ENCODE measurements at regions not wholly inside any gene's neighbourhood (a gene's known extent, or its start where the extent isn't known, plus 50 kb on each side); places are given as distances from the start of the nearest gene placed in this dataset.

- intact Hi-C loops (cut with micrococcal nuclease) = no loop called here
- H3K9me3 Mint-ChIP-seq (ENCODE audit: insufficient read depth) = peaks cover 3% of the 10 kb centered on the region
- no peaks in the 10 kb centered on the region for H3K27me3 Mint-ChIP-seq
- no CpG with 5 or more reads among the region's 1 CpG for WGBS (ENCODE audit: insufficient coverage)
- no peaks in the 10 kb centered on the region for H3K4me1 ChIP-seq (ENCODE audit: control insufficient read depth in 2 of 2, insufficient read depth in 2 of 2, low read length in 2 of 2)
- DNase-seq = no peak
- H3K79me2 ChIP-seq (ENCODE audit: control insufficient read depth, insufficient read depth, low read length) = no peaks in the 10 kb centered on the region
- no peak overlapping the region for H3K9ac ChIP-seq (ENCODE audit: low read length)
- ATAC-seq (ENCODE audit: low read depth) = no peak
- no peak overlapping the region for H3K27ac Mint-ChIP-seq
- no peak overlapping the region for H3K4me3 ChIP-seq (ENCODE audit: control extremely low read depth in 1 of 5, extremely low read depth in 1 of 5, insufficient read depth in 1 of 5, low read depth in 2 of 5, low read length in 4 of 5)
- no peaks in the 10 kb centered on the region for H3K27me3 ChIP-seq (replicated peaks in 1 of 4; ENCODE audit: control extremely low read depth in 1 of 4, control insufficient read depth in 3 of 4, insufficient read depth in 4 of 4, low read length in 3 of 4)
- no peaks in the 10 kb centered on the region for H3K4me1 Mint-ChIP-seq
- H3K27ac ChIP-seq (ENCODE audit: low read length in 2 of 2) = no peak overlapping the region
- no peak overlapping the region for H3K4me2 ChIP-seq (replicated peaks; ENCODE audit: low read depth, low read length, poor library complexity, severe bottlenecking)
- CTCF ChIA-PET = no interaction called here
- H3K9me3 ChIP-seq (ENCODE audit: control extremely low read depth in 1 of 3, control insufficient read depth in 2 of 3, insufficient read depth in 1 of 3, low read length in 2 of 3) = peaks cover 0 to 12% (median 0%) of the 10 kb centered on the region in 3 donors
- no peak for TF ChIP-seq EZH2 (IDR thresholded peaks at IDR 0.05; ENCODE audit: borderline replicate concordance, insufficient read depth, low read depth, low read length, poor library complexity, severe bottlenecking)
- TF ChIP-seq, protein P1, sequence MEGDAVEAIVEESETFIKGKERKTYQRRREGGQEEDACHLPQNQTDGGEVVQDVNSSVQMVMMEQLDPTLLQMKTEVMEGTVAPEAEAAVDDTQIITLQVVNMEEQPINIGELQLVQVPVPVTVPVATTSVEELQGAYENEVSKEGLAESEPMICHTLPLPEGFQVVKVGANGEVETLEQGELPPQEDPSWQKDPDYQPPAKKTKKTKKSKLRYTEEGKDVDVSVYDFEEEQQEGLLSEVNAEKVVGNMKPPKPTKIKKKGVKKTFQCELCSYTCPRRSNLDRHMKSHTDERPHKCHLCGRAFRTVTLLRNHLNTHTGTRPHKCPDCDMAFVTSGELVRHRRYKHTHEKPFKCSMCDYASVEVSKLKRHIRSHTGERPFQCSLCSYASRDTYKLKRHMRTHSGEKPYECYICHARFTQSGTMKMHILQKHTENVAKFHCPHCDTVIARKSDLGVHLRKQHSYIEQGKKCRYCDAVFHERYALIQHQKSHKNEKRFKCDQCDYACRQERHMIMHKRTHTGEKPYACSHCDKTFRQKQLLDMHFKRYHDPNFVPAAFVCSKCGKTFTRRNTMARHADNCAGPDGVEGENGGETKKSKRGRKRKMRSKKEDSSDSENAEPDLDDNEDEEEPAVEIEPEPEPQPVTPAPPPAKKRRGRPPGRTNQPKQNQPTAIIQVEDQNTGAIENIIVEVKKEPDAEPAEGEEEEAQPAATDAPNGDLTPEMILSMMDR (IDR thresholded peaks at IDR 0.05) = no peak
- H3K36me3 ChIP-seq (replicated peaks in 1 of 2; ENCODE audit: control extremely low read depth in 1 of 2, control insufficient read depth in 1 of 2, extremely low read depth in 1 of 2, insufficient read depth in 2 of 2, low read length in 1 of 2) = no peaks in the 10 kb centered on the region
- H3K4me3 Mint-ChIP-seq = no peak overlapping the region
- POLR2A ChIA-PET = no interaction called here
- no peaks in the 10 kb centered on the region for H4K20me1 ChIP-seq (ENCODE audit: control insufficient read depth, insufficient read depth, low read length, poor library complexity, severe bottlenecking)
- H2AFZ ChIP-seq (ENCODE audit: insufficient read depth, low read depth, low read length, poor library complexity, severe bottlenecking) = no peak overlapping the region
Observed at GRCh38 chr18:4781873-4782272, 326.8 kb upstream of the DLGAP1 start.

DNA sequence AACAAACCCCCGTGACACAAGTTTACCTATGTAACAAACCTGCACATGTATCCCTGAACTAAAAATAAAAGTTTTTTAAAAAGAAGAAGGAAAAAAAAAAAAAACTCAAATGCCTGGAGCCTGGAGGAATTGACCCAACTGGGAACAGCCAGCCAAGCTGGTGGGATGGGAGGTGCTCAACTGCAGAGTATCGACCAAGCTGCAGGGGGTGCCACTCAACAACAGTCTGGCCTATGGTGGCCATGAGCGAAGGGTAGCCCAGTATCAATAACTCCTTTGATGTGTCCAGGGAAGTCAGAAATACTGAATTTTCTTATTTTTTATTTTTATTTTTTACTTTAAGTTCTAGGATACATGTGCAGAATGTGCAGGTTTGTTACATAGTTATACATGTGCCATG lies 310.3 kb upstream of the DLGAP1 start:
- no peak for ATAC-seq (ENCODE audit: low read depth)
- H2AFZ ChIP-seq (ENCODE audit: insufficient read depth, low read depth, low read length, poor library complexity, severe bottlenecking) = no peak overlapping the region
- H3K9ac ChIP-seq (ENCODE audit: low read length) = no peak overlapping the region
- no peak overlapping the region for H3K27ac ChIP-seq (ENCODE audit: low read length in 2 of 2)
- Mint-ChIP-seq H3K9me3 (ENCODE audit: insufficient read depth) (peaks cover 2% of the 10 kb centered on the region), H3K27me3 (no peaks in the 10 kb centered on the region), H3K4me1 (no peaks in the 10 kb centered on the region), H3K27ac (no peak overlapping the region), H3K4me3 (no peak overlapping the region)
- H3K9me3 ChIP-seq (ENCODE audit: control extremely low read depth in 1 of 3, control insufficient read depth in 2 of 3, insufficient read depth in 1 of 3, low read length in 2 of 3) = peaks cover 0 to 4% (median 0%) of the 10 kb centered on the region in 3 donors
- no peak for DNase-seq
- H3K4me2 ChIP-seq (replicated peaks; ENCODE audit: low read depth, low read length, poor library complexity, severe bottlenecking) = no peak overlapping the region
- CTCF ChIA-PET = no interaction called here
- TF ChIP-seq, protein P1 (IDR thresholded peaks at IDR 0.05) = no peak
- no peak for TF ChIP-seq EZH2 (IDR thresholded peaks at IDR 0.05; ENCODE audit: borderline replicate concordance, insufficient read depth, low read depth, low read length, poor library complexity, severe bottlenecking)
- POLR2A ChIA-PET = no interaction called here
- no peak overlapping the region for H3K4me3 ChIP-seq (ENCODE audit: control extremely low read depth in 1 of 5, extremely low read depth in 1 of 5, insufficient read depth in 1 of 5, low read depth in 2 of 5, low read length in 4 of 5)
- H3K27me3 ChIP-seq (replicated peaks in 1 of 4; ENCODE audit: control extremely low read depth in 1 of 4, control insufficient read depth in 3 of 4, insufficient read depth in 4 of 4, low read length in 3 of 4) = no peaks in the 10 kb centered on the region
- WGBS (ENCODE audit: insufficient coverage) = 78% methylated on average over 2 of the region's 3 CpGs
- H3K36me3 ChIP-seq (replicated peaks in 1 of 2; ENCODE audit: control extremely low read depth in 1 of 2, control insufficient read depth in 1 of 2, extremely low read depth in 1 of 2, insufficient read depth in 2 of 2, low read length in 1 of 2) = no peaks in the 10 kb centered on the region
- H3K79me2 ChIP-seq (ENCODE audit: control insufficient read depth, insufficient read depth, low read length) = no peaks in the 10 kb centered on the region
- H4K20me1 ChIP-seq (ENCODE audit: control insufficient read depth, insufficient read depth, low read length, poor library complexity, severe bottlenecking) = no peaks in the 10 kb centered on the region
- no peaks in the 10 kb centered on the region for H3K4me1 ChIP-seq (ENCODE audit: control insufficient read depth in 2 of 2, insufficient read depth in 2 of 2, low read length in 2 of 2)
- intact Hi-C loops (cut with micrococcal nuclease) = no loop called here

Measured in B cell (primary cell).